ENCODE measurements at regions not wholly inside any gene's neighbourhood (a gene's known extent, or its start where the extent isn't known, plus 50 kb on each side); places are given as distances from the start of the nearest gene placed in this dataset.

- TF ChIP-seq, protein P1, sequence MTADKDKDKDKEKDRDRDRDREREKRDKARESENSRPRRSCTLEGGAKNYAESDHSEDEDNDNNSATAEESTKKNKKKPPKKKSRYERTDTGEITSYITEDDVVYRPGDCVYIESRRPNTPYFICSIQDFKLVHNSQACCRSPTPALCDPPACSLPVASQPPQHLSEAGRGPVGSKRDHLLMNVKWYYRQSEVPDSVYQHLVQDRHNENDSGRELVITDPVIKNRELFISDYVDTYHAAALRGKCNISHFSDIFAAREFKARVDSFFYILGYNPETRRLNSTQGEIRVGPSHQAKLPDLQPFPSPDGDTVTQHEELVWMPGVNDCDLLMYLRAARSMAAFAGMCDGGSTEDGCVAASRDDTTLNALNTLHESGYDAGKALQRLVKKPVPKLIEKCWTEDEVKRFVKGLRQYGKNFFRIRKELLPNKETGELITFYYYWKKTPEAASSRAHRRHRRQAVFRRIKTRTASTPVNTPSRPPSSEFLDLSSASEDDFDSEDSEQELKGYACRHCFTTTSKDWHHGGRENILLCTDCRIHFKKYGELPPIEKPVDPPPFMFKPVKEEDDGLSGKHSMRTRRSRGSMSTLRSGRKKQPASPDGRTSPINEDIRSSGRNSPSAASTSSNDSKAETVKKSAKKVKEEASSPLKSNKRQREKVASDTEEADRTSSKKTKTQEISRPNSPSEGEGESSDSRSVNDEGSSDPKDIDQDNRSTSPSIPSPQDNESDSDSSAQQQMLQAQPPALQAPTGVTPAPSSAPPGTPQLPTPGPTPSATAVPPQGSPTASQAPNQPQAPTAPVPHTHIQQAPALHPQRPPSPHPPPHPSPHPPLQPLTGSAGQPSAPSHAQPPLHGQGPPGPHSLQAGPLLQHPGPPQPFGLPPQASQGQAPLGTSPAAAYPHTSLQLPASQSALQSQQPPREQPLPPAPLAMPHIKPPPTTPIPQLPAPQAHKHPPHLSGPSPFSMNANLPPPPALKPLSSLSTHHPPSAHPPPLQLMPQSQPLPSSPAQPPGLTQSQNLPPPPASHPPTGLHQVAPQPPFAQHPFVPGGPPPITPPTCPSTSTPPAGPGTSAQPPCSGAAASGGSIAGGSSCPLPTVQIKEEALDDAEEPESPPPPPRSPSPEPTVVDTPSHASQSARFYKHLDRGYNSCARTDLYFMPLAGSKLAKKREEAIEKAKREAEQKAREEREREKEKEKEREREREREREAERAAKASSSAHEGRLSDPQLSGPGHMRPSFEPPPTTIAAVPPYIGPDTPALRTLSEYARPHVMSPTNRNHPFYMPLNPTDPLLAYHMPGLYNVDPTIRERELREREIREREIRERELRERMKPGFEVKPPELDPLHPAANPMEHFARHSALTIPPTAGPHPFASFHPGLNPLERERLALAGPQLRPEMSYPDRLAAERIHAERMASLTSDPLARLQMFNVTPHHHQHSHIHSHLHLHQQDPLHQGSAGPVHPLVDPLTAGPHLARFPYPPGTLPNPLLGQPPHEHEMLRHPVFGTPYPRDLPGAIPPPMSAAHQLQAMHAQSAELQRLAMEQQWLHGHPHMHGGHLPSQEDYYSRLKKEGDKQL (CRISPR knock-in tag; IDR thresholded peaks at IDR 0.05; ENCODE audit: low read depth): no peak
- no peak for TF ChIP-seq PAF1 (CRISPR knock-in tag; IDR thresholded peaks at IDR 0.05)
- peak; percentile 30; the same call in 1 of the 2 replicates for TF ChIP-seq FOXA3 (CRISPR knock-in tag; IDR thresholded peaks at IDR 0.05)
- no peak for TF ChIP-seq ZFP41 (CRISPR knock-in tag; IDR thresholded peaks at IDR 0.05; ENCODE audit: borderline replicate concordance)
- peak; percentile 54; the same call in 1 of the 2 replicates for TF ChIP-seq ZBTB38 (CRISPR knock-in tag; IDR thresholded peaks at IDR 0.05)
- no peak for TF ChIP-seq KIAA2018 (CRISPR knock-in tag; IDR thresholded peaks at IDR 0.05; ENCODE audit: borderline replicate concordance)
- TF ChIP-seq ZNF432 (CRISPR knock-in tag; IDR thresholded peaks at IDR 0.05; ENCODE audit: borderline replicate concordance): no peak
- TF ChIP-seq ZFP36 (IDR thresholded peaks at IDR 0.05; ENCODE audit: borderline replicate concordance, low read depth, low read length, partially characterized antibody): no peak
- no peak for TF ChIP-seq ELK4 (CRISPR knock-in tag; IDR thresholded peaks at IDR 0.05; ENCODE audit: borderline replicate concordance)
- peak; percentile 66; the same call in 1 of the 2 replicates for TF ChIP-seq FOXJ3 (CRISPR knock-in tag; IDR thresholded peaks at IDR 0.05; ENCODE audit: borderline replicate concordance)
- no peak for TF ChIP-seq PAWR (CRISPR knock-in tag; IDR thresholded peaks at IDR 0.05; ENCODE audit: borderline replicate concordance)
- TF ChIP-seq CREB3 (CRISPR knock-in tag; IDR thresholded peaks at IDR 0.05): no peak
- TF ChIP-seq CHD4 (IDR thresholded peaks at IDR 0.05; ENCODE audit: borderline replicate concordance, low read length): 0 out of 2 replicates have a peak, but pooled peaks have one; percentile 18
- no peak for TF ChIP-seq PHF5A (CRISPR knock-in tag; IDR thresholded peaks at IDR 0.05; ENCODE audit: low read depth, unreplicated experiment)
Measured at GRCh38 chr1:228938537-228938901, 203.2 kb downstream of the RHOU start (continued).

All from HepG2 (cell line).